HL-60 (cell line): ENCODE measurements at regions not wholly inside any gene's neighbourhood (a gene's known extent, or its start where the extent isn't known, plus 50 kb on each side); places are given as distances from the start of the nearest gene placed in this dataset.

ENCODE experiments used
- CTCF ChIP-seq: IDR thresholded peaks from one replicate; pipeline ENCODE4 v1.5.1; 2011; ENCODE audit warnings: low read length, control low read depth, inconsistent platforms; ENCODE audit not compliant: insufficient read depth
- POLR2AphosphoS5 ChIP-seq: IDR thresholded peaks from 2 replicates; pipeline ENCODE4 v1.6.1; 2012; ENCODE audit warnings: low read depth
- REST ChIP-seq: IDR thresholded peaks from 2 replicates; pipeline ENCODE4 v1.6.1; 2012; ENCODE audit warnings: low read depth; ENCODE audit not compliant: insufficient replicate concordance

GRCh38 chr20:2227861-2228260, 67.9 kb upstream of the TGM3 start:
- TF ChIP-seq CTCF (no peak), POLR2AphosphoS5 (no peak), REST (no peak)
